HG03196 (cell line): ENCODE measurements at regions not wholly inside any gene's neighbourhood (a gene's known extent, or its start where the extent isn't known, plus 50 kb on each side); places are given as distances from the start of the nearest gene placed in this dataset.
"Not testable (repeated sequence)": the region's sequence is repeated elsewhere in the genome, so short reads cannot be mapped to it uniquely, and the experiment has no call there.

Experiments
- ATAC-seq: cut with Tn5 transposase; IDR thresholded peaks from one replicate; pipeline ENCODE4 v1.9.1; 2021; ENCODE audit not compliant: unreplicated experiment

DNA sequence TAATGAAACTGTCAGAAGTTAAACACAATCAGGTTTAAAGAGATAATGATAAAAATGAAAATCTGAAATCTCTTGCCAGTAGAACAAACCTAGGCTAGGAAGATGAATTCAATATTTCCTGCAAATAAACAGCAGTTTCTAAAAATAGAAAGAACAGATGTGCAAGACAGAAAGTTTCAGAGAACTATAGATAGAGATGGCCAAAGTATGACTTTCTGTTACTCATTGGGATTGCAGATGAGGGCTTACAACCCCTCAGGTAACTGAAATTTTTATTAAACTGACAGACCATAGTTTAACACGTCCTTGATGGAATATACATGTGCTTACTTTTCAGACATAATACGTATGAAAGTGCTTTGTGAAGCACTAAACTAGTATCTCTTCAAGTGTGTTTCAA is 82.3 kb upstream of the PPARGC1A start:
- no peak for ATAC-seq

- no peak for ATAC-seq
These were observed 80.5 kb upstream of the PPARGC1A start for GRCh38 chr4:23970201-23970850.

DNA sequence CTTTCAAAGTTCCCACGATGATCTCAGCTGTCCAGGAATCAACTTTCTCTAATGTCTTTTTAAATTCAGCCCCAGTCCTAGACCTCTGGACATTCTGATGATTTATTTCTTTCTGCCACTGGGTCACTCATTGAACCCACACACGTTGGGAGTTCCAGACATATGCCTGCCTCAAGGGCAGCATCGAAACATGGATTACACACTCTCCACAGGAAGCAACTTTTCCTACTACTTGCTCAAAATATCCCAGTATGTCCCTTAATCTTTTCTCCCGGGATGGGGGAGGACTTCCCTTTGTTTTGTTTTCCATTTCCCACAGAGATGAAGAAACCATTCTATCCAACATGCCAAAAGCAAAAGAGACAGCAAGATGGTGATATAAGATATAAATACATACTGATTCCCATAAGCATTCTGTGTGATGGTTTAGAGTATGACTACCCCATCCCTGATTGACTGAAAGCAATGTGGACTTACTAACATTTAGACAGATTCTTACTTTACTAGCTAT is 79.8 kb upstream of the PPARGC1A start:
- no peak for ATAC-seq

GRCh38 chr4:23967281-23967680 is 77.4 kb upstream of the PPARGC1A start:
- ATAC-seq = no peak

- no peak for ATAC-seq
These were observed 76.9 kb upstream of the PPARGC1A start for GRCh38 chr4:23966725-23967124.

GRCh38 chr4:23962462-23962861 is 72.6 kb upstream of the PPARGC1A start:
- no peak for ATAC-seq

DNA sequence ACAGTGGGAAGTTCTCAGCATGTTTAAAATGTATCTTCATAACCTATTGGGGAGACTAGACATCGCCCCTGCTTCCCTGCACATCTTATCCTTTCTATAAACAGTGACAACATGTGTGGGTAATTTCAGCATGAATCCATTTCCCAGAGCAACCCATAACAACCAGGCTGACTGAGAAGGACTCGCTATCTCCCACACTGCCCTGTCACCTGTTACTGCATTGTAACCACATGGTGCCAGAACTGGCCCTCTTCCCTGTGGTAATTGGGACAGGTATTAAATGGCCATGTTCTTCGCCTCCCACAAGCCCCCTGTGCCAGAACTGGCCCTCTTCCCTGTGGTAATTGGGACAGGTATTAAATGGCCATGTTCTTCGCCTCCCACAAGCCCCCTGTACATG is 71.5 kb upstream of the PPARGC1A start:
- ATAC-seq = not testable (repeated sequence)

- ATAC-seq = no peak
These were observed 69.7 kb upstream of the PPARGC1A start for GRCh38 chr4:23959396-23960148.

- ATAC-seq = no peak
These were observed 68.9 kb upstream of the PPARGC1A start for GRCh38 chr4:23958749-23959148.

DNA sequence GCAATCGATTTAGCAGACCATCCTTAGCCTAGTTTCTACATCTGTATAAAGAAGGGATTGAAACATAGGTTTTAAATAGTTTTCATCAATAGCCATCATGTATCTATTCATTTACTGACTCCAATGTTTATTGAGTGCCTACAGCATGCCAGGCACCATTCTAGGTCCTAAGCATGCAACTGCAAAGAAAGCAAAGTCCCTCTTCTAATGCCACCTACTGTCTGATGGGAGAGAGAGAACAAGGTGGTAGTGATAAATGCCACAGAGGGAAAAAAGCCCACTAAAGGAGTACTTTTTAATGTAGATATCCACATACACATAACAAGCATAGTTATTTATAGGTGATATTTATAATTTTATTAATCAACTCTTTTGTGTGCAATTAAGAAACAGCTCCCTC is 67.6 kb upstream of the PPARGC1A start:
- ATAC-seq = no peak

GRCh38 chr4:23956601-23957364 is 66.9 kb upstream of the PPARGC1A start:
- no peak for ATAC-seq

GRCh38 chr4:23952258-23952657 is 62.4 kb upstream of the PPARGC1A start:
- ATAC-seq = no peak

DNA sequence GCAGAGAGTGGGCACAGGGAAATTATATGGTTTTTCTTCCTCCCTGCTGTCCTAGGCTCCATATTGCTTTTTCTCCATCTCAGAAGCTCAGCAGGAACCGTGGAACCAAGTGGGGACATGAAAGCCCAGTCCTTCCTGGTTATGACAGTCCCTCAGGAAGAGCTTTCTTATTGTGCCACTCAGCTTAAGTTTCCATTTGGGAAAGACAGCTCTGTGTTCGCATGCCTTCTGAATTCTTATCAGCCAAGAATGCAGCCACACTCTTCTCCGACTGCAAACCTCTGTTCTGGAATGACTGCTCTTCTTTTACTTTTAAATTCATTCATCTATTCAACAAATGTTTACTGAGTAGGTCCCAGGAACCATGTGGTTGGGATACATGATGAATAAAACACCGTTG is 58.0 kb upstream of the PPARGC1A start:
- ATAC-seq = no peak

GRCh38 chr4:23946299-23946698 is 56.5 kb upstream of the PPARGC1A start:
- no peak for ATAC-seq

- no peak for ATAC-seq
These were observed 55.7 kb upstream of the PPARGC1A start for GRCh38 chr4:23945451-23946017.

GRCh38 chr4:23944556-23944955 is 54.7 kb upstream of the PPARGC1A start:
- ATAC-seq = not testable (repeated sequence)

GRCh38 chr4:23943478-23943877 is 53.6 kb upstream of the PPARGC1A start:
- ATAC-seq = no peak

DNA sequence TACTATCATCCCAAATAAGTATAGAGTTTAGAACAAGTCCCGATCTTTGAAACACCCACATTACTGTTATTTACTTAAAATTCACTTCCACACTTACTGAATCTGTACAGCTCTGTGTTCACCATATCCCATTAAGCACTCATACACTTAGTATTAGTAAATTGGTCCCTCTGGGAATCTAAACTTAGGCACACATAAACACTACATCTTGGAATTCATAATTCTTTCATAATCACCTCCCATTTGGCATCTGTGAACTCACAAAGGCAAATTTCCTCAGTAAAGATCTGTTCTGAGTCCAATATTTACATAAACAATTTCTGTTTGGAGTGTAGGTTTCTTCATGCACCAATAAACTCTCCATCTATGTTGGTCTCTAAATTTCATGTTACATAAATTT is 52.6 kb upstream of the PPARGC1A start:
- ATAC-seq = no peak
